Astrocyte (in vitro differentiated cells and primary cell): ENCODE measurements at regions not wholly inside any gene's neighbourhood (a gene's known extent, or its start where the extent isn't known, plus 50 kb on each side); places are given as distances from the start of the nearest gene placed in this dataset.

Source experiments
- CTCF ChIP-seq: IDR thresholded peaks from 2 replicates; pipeline ENCODE4 v1.5.1; 2011; ENCODE audit warnings: low read depth, mild to moderate bottlenecking, inconsistent platforms, low read length, moderate library complexity; ENCODE audit not compliant: insufficient read depth
- EZH2 ChIP-seq: IDR thresholded peaks from 2 replicates; pipeline ENCODE4 v1.6.1; 2012; ENCODE audit warnings: mild to moderate bottlenecking, low read length, inconsistent platforms; ENCODE audit not compliant: insufficient read depth

GRCh38 chr11:116543099-116543498 lies 229.7 kb downstream of the BUD13 start:
- no peak for TF ChIP-seq CTCF
- TF ChIP-seq EZH2: no peak
